Muscle of leg (tissue), 3 donors: ENCODE measurements at regions not wholly inside any gene's neighbourhood (a gene's known extent, or its start where the extent isn't known, plus 50 kb on each side); places are given as distances from the start of the nearest gene placed in this dataset.

Experiments used
- DNase-seq: peaks from one replicate; pipeline ENCODE4 v3.0.0; 2013
- H3K27ac ChIP-seq: one replicate; pipeline ENCODE4 v1.5.1; 2013; ENCODE audit warnings: mild to moderate bottlenecking, low read length, control low read depth
- H3K27me3 ChIP-seq: one replicate; pipeline ENCODE4 v1.6.1; 2013; ENCODE audit warnings: low read length; ENCODE audit not compliant: control insufficient read depth, insufficient read depth
- H3K36me3 ChIP-seq: one replicate; pipeline ENCODE4 v1.6.1; 2013; ENCODE audit warnings: low read length; ENCODE audit not compliant: control insufficient read depth, insufficient read depth
- H3K4me1 ChIP-seq: one replicate; pipeline ENCODE4 v1.6.1; 2013; ENCODE audit warnings: low read length; ENCODE audit not compliant: control insufficient read depth, insufficient read depth
- H3K4me3 ChIP-seq: one replicate; pipeline ENCODE4 v1.5.1; 2013; ENCODE audit warnings: low read length, control low read depth
- H3K9me3 ChIP-seq: replicated peaks from 2 replicates; pipeline ENCODE4 v1.6.1; 2013; ENCODE audit warnings: low read depth, low read length; ENCODE audit not compliant: control insufficient read depth
- WGBS: methylation state at CpG from one replicate; pipeline ENCODE4 v1.1.5; 2013; ENCODE audit warnings: missing lambda C conversion rate; ENCODE audit not compliant: insufficient coverage; 5-methylcytosine and 5-hydroxymethylcytosine counted together

- WGBS = 100% methylated on average over 1 of the region's 4 CpGs
- H3K9me3 ChIP-seq = no peaks in the 10 kb centered on the region
- no peak for DNase-seq
- no peaks in the 10 kb centered on the region for H3K27me3 ChIP-seq
- no peaks in the 10 kb centered on the region for H3K36me3 ChIP-seq
- no peak overlapping the region for H3K4me3 ChIP-seq
- H3K4me1 ChIP-seq = no peaks in the 10 kb centered on the region
- H3K27ac ChIP-seq = no peak overlapping the region
Measured at GRCh38 chr18:55650363-55650870, 62.4 kb upstream of the TCF4 start.

- H3K9me3 ChIP-seq = no peaks in the 10 kb centered on the region
- H3K27ac ChIP-seq = no peak overlapping the region
- H3K27me3 ChIP-seq = no peaks in the 10 kb centered on the region
- WGBS = no CpG with 5 or more reads among the region's 4 CpGs
- no peaks in the 10 kb centered on the region for H3K4me1 ChIP-seq
- DNase-seq = peak; percentile 57
- H3K4me3 ChIP-seq = no peak overlapping the region
- H3K36me3 ChIP-seq = no peaks in the 10 kb centered on the region
Measured at GRCh38 chr18:55647331-55647730, 59.3 kb upstream of the TCF4 start.

GRCh38 chr18:55642191-55642590 is 54.2 kb upstream of the TCF4 start:
- no peaks in the 10 kb centered on the region for H3K4me1 ChIP-seq
- DNase-seq = no peak
- no peaks in the 10 kb centered on the region for H3K36me3 ChIP-seq
- no CpG with 5 or more reads among the region's 2 CpGs for WGBS
- H3K27me3 ChIP-seq = no peaks in the 10 kb centered on the region
- no peak overlapping the region for H3K4me3 ChIP-seq
- H3K9me3 ChIP-seq = no peaks in the 10 kb centered on the region
- H3K27ac ChIP-seq = no peak overlapping the region

- H3K27me3 ChIP-seq = no peaks in the 10 kb centered on the region
- H3K27ac ChIP-seq = no peak overlapping the region
- no peaks in the 10 kb centered on the region for H3K36me3 ChIP-seq
- no peak overlapping the region for H3K4me3 ChIP-seq
- no peaks in the 10 kb centered on the region for H3K9me3 ChIP-seq
- no peak for DNase-seq
- H3K4me1 ChIP-seq = no peaks in the 10 kb centered on the region
- no CpG with 5 or more reads among the region's 4 CpGs for WGBS
Measured at GRCh38 chr18:55641486-55641885, 53.5 kb upstream of the TCF4 start.
